PC-3 (cell line): ENCODE measurements at regions not wholly inside any gene's neighbourhood (a gene's known extent, or its start where the extent isn't known, plus 50 kb on each side); places are given as distances from the start of the nearest gene placed in this dataset.

ENCODE experiments used
- CTCF ChIP-seq: fragments of 300-600 bp; sonication (generic); conservative IDR thresholded peaks from 2 replicates; pipeline ENCODE4 v1.5.1; 2017; ENCODE audit warnings: antibody characterized with exemption, low read depth, mild to moderate bottlenecking, low read length
- EZH2 ChIP-seq: fragments of 300-600 bp; sonication (generic); IDR thresholded peaks from one replicate; pipeline ENCODE4 v1.6.1; 2017; ENCODE audit warnings: antibody characterized with exemption, mild to moderate bottlenecking, low read length; ENCODE audit not compliant: unreplicated experiment

DNA sequence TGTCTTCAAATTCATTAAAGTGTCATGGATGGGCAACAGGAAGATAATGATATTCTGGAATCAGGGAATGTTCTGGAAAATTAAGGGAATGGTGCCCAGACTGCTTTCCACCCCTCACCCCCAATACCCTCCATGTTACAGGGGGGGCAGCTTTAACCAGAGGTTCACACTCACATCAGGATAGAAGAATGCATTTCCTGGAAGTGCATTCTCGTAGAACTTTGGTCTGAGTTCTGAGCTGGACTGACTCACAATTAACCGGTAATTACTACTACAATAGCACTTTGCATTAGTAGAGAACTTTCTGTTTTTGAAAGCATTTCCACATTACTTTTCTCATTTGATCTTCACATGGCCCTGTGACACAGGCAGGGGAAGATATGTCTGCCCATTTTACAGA is 52.5 kb upstream of the SHISA3 start:
- TF ChIP-seq CTCF (no peak), EZH2 (no peak)
